Hepatocyte (in vitro differentiated cells): ENCODE measurements at regions not wholly inside any gene's neighbourhood (a gene's known extent, or its start where the extent isn't known, plus 50 kb on each side); places are given as distances from the start of the nearest gene placed in this dataset. TPM values are rescaled to one million over a fixed set of nuclear protein-coding genes. Genes with fewer than 3 reads are reported as not detected.

Source experiments
- DNase-seq: peaks from one replicate; pipeline ENCODE4 v3.0.0-alpha.2; 2016; ENCODE audit warnings: low spot score
- H2AFZ ChIP-seq: fragments of 200-600 bp; sonication (generic); 2 replicates; pipeline ENCODE4 v1.6.0; 2016; ENCODE audit warnings: antibody characterized with exemption, mild to moderate bottlenecking
- H3K27ac ChIP-seq: fragments of 200-600 bp; sonication (generic); 2 replicates; pipeline ENCODE4 v1.5.1; 2016; ENCODE audit warnings: mild to moderate bottlenecking
- H3K27me3 ChIP-seq: fragments of 200-600 bp; sonication (generic); 2 replicates; pipeline ENCODE4 v1.6.1; 2016
- H3K36me3 ChIP-seq: fragments of 200-600 bp; sonication (generic); replicated peaks from 2 replicates; pipeline ENCODE4 v1.5.1; 2016; ENCODE audit warnings: low read depth; ENCODE audit not compliant: insufficient read depth
- H3K4me1 ChIP-seq: fragments of 200-600 bp; sonication (generic); 2 replicates; pipeline ENCODE4 v1.5.1; 2016; ENCODE audit warnings: mild to moderate bottlenecking, moderate library complexity; ENCODE audit not compliant: insufficient read depth
- H3K4me2 ChIP-seq: fragments of 200-600 bp; sonication (generic); 2 replicates; pipeline ENCODE4 v1.6.0; 2016
- H3K4me3 ChIP-seq: fragments of 200-600 bp; sonication (generic); 2 replicates; pipeline ENCODE4 v1.5.1; 2016; ENCODE audit warnings: mild to moderate bottlenecking
- H3K79me2 ChIP-seq: fragments of 200-600 bp; sonication (generic); 2 replicates; pipeline ENCODE4 v1.6.0; 2017; ENCODE audit warnings: mild to moderate bottlenecking
- H3K9me2 ChIP-seq: fragments of 200-600 bp; sonication (generic); replicated peaks from 2 replicates; pipeline ENCODE4 v1.6.0; 2017; ENCODE audit warnings: mild to moderate bottlenecking; ENCODE audit not compliant: insufficient read depth
- H3K9me3 ChIP-seq: fragments of 200-600 bp; sonication (generic); 2 replicates; pipeline ENCODE4 v1.5.1; 2016; ENCODE audit warnings: low read depth, mild to moderate bottlenecking
- H4K20me1 ChIP-seq: fragments of 200-600 bp; sonication (generic); 2 replicates; pipeline ENCODE4 v1.6.0; 2016; ENCODE audit warnings: mild to moderate bottlenecking; ENCODE audit not compliant: insufficient read depth, poor library complexity, severe bottlenecking
- EZH2 ChIP-seq: fragments of 200-600 bp; sonication (generic); IDR thresholded peaks from 2 replicates; pipeline ENCODE4 v1.6.1; 2016; ENCODE audit warnings: antibody characterized with exemption, mild to moderate bottlenecking, borderline replicate concordance
- EZH2phosphoT487 ChIP-seq: fragments of 200-600 bp; sonication (generic); IDR thresholded peaks from one replicate; pipeline ENCODE4 v1.6.1; 2018; ENCODE audit warnings: antibody characterized with exemption, mild to moderate bottlenecking, low read depth, moderate library complexity; ENCODE audit not compliant: unreplicated experiment, severe bottlenecking
- WGBS: methylation state at CpG from one replicate; pipeline ENCODE4 v1.1.6; 2016; ENCODE audit warnings: low lambda C conversion rate; ENCODE audit errors: missing lambda C conversion rate; 5-methylcytosine and 5-hydroxymethylcytosine counted together
- small RNA-seq: library from RNA; depleted of rRNA; stranded (forward); fragments of <200 nt; gene quantifications from one replicate; pipeline ENCODE3, GENCODE V24; 2014
- TF ChIP-seq, protein P1 (sequence below): fragments of 200-600 bp; sonication (generic); IDR thresholded peaks from 2 replicates; pipeline ENCODE4 v1.5.1; 2016; ENCODE audit warnings: antibody characterized with exemption, mild to moderate bottlenecking; ENCODE audit not compliant: poor library complexity

DNA sequence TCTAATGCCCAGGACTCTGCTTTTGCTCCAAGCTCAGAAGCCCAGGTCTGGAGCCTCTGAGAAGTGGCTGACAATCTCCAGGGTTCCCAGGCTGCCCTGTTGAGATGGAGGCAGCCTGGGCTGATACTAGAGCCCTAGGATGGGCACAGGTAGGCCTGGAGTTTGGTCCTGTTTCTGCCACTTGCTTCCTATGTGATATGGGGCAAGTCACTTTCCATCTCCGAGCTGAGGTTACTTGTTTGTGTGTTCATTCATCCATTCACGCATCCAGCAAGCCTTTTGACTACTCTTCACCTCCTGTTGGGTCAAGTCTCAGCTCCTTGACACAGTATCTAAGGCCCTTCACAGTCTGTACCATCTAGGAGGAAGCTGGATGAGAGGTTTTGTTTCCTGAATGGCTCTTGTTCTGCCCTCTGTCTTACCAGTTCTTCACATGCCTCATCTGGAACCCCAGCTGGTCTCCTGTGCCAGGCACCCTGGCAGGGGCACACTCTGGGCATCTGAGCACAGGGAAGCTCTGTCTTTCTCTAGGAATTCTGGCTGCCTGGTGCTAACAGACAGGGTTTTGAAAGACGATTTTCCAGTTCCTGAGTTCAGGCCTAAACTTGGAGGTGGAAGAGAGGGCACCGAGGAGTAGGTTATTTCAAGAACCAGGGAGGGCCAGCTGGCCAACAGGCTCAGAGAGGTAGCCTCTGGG lies 53.2 kb upstream of the AMPD3 start:
- Histone ChIP-seq H3K9me3 (no peaks in the 10 kb centered on the region), H3K9me2 (no peaks in the 10 kb centered on the region), H3K27me3 (no peaks in the 10 kb centered on the region), H3K27ac (no peak overlapping the region), H3K4me1 (peaks cover 6% of the 10 kb centered on the region), H2AFZ (no peak overlapping the region), H3K36me3 (no peaks in the 10 kb centered on the region), H3K4me3 (no peak overlapping the region), H4K20me1 (no peaks in the 10 kb centered on the region), H3K4me2 (no peak overlapping the region), H3K79me2 (no peaks in the 10 kb centered on the region)
- no peak for TF ChIP-seq EZH2
- TF ChIP-seq, protein P1, sequence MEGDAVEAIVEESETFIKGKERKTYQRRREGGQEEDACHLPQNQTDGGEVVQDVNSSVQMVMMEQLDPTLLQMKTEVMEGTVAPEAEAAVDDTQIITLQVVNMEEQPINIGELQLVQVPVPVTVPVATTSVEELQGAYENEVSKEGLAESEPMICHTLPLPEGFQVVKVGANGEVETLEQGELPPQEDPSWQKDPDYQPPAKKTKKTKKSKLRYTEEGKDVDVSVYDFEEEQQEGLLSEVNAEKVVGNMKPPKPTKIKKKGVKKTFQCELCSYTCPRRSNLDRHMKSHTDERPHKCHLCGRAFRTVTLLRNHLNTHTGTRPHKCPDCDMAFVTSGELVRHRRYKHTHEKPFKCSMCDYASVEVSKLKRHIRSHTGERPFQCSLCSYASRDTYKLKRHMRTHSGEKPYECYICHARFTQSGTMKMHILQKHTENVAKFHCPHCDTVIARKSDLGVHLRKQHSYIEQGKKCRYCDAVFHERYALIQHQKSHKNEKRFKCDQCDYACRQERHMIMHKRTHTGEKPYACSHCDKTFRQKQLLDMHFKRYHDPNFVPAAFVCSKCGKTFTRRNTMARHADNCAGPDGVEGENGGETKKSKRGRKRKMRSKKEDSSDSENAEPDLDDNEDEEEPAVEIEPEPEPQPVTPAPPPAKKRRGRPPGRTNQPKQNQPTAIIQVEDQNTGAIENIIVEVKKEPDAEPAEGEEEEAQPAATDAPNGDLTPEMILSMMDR: no peak
- TF ChIP-seq EZH2phosphoT487: no peak
- 73% methylated on average over 4 of the region's 4 CpGs for WGBS
- no peak for DNase-seq

Small RNA genes in the stretch of these regions (small RNA-seq; reads per million reads assigned to genes)
- not detected for gene RNU6ATAC33P
